WTC11 (cell line): ENCODE measurements at regions not wholly inside any gene's neighbourhood (a gene's known extent, or its start where the extent isn't known, plus 50 kb on each side); places are given as distances from the start of the nearest gene placed in this dataset.

Experiments used
- ATAC-seq: fragments of 200-7000 bp; cut with Tn5 transposase; 2 replicates; pipeline ENCODE4 v1.10.0; 2021; ENCODE audit warnings: mild to moderate bottlenecking, moderate library complexity
- CTCF ChIA-PET: fragments of 300-600 bp; sonication (Branson Sonifier 250); formaldehyde crosslinking; loops from one replicate; lab custom pipeline; 2021; ENCODE audit warnings: antibody characterized with exemption; lab: Charles Lee
- POLR2A ChIA-PET: fragments of 350-600 bp; sonication (Branson Sonifier 250); formaldehyde crosslinking; loops from one replicate; lab custom pipeline; 2021; ENCODE audit warnings: antibody characterized with exemption; lab: Charles Lee
- DNase-seq: peaks from one replicate; pipeline ENCODE4 v3.0.0; 2021; ENCODE audit warnings: low spot score
- H3K27ac Mint-ChIP-seq: 2 replicates; pipeline ENCODE4 v1.8.0; 2021; ENCODE audit warnings: mixed read lengths
- H3K27me3 Mint-ChIP-seq: 2 replicates; pipeline ENCODE4 v1.8.0; 2021; ENCODE audit warnings: low read depth, mild to moderate bottlenecking, moderate library complexity, mixed read lengths
- H3K36me3 Mint-ChIP-seq: 2 replicates; pipeline ENCODE4 v1.8.0; 2021; ENCODE audit warnings: mixed read lengths
- H3K4me1 Mint-ChIP-seq: 2 replicates; pipeline ENCODE4 v1.8.0; 2022; ENCODE audit warnings: mixed read lengths
- H3K4me3 Mint-ChIP-seq: 2 replicates; pipeline ENCODE4 v1.8.0; 2021; ENCODE audit warnings: mild to moderate bottlenecking, moderate library complexity, mixed read lengths
- H3K9me3 Mint-ChIP-seq: 2 replicates; pipeline ENCODE4 v1.8.0; 2021; ENCODE audit warnings: mixed read lengths
- ELF4 ChIP-seq: sonication (generic); formaldehyde crosslinking; IDR thresholded peaks from 2 replicates; pipeline ENCODE4 v1.8.1; 2022; ENCODE audit warnings: low read depth, mild to moderate bottlenecking, moderate library complexity, missing genetic modification reagents
- EMX1 ChIP-seq: fragments of 250-450 bp; sonication (Bioruptor Pico); IDR thresholded peaks from 2 replicates; pipeline ENCODE4 v1.8.0; 2021; ENCODE audit warnings: mild to moderate bottlenecking
- FOXP4 ChIP-seq: sonication (generic); formaldehyde crosslinking; IDR thresholded peaks from 2 replicates; pipeline ENCODE4 v1.8.0; 2022; ENCODE audit warnings: mild to moderate bottlenecking, missing genetic modification reagents
- GRHL2 ChIP-seq: fragments of 250-450 bp; sonication (Bioruptor Pico); IDR thresholded peaks from 2 replicates; pipeline ENCODE4 v1.8.0; 2022; ENCODE audit warnings: mild to moderate bottlenecking, moderate library complexity; ENCODE audit not compliant: insufficient replicate concordance, severe bottlenecking
- HMGA2 ChIP-seq: fragments of 250-450 bp; sonication (Bioruptor Pico); IDR thresholded peaks from 2 replicates; pipeline ENCODE4 v1.4.0; 2021; ENCODE audit warnings: mild to moderate bottlenecking, moderate library complexity
- HMGXB4 ChIP-seq: sonication (generic); formaldehyde crosslinking; IDR thresholded peaks from 2 replicates; pipeline ENCODE4 v1.8.1; 2023; ENCODE audit warnings: mild to moderate bottlenecking, moderate library complexity, missing genetic modification reagents
- JAZF1 ChIP-seq: fragments of 250-450 bp; sonication (Bioruptor Pico); IDR thresholded peaks from 2 replicates; pipeline ENCODE4 v1.9.0; 2021; ENCODE audit warnings: moderate library complexity, mild to moderate bottlenecking, inconsistent platforms
- MLX ChIP-seq: sonication (generic); formaldehyde crosslinking; IDR thresholded peaks from 2 replicates; pipeline ENCODE4 v1.8.1; 2023; ENCODE audit warnings: mild to moderate bottlenecking, missing genetic modification reagents, moderate library complexity
- NFYB ChIP-seq: sonication (generic); formaldehyde crosslinking; conservative IDR thresholded peaks from 2 replicates; pipeline ENCODE4 v1.8.0; 2022; ENCODE audit warnings: low read depth, missing genetic modification reagents
- PRRX2 ChIP-seq: fragments of 250-450 bp; sonication (Bioruptor Pico); IDR thresholded peaks from 2 replicates; pipeline ENCODE4 v1.8.0; 2021; ENCODE audit warnings: mild to moderate bottlenecking
- SMAD3 ChIP-seq: sonication (generic); formaldehyde crosslinking; IDR thresholded peaks from 2 replicates; pipeline ENCODE4 v1.8.0; 2022; ENCODE audit warnings: missing genetic modification reagents, mild to moderate bottlenecking, borderline replicate concordance
- SP1 ChIP-seq: sonication (generic); formaldehyde crosslinking; conservative IDR thresholded peaks from 2 replicates; pipeline ENCODE4 v1.8.1; 2022; ENCODE audit warnings: missing genetic modification reagents
- TCF7 ChIP-seq: sonication (generic); formaldehyde crosslinking; IDR thresholded peaks from 2 replicates; pipeline ENCODE4 v1.8.0; 2022; ENCODE audit warnings: mild to moderate bottlenecking, low read depth, missing genetic modification reagents, moderate library complexity
- ZMAT4 ChIP-seq: fragments of 250-450 bp; sonication (Bioruptor Pico); IDR thresholded peaks from 2 replicates; pipeline ENCODE4 v1.9.0; 2021; ENCODE audit warnings: mild to moderate bottlenecking
- ZNF232 ChIP-seq: sonication (generic); formaldehyde crosslinking; IDR thresholded peaks from 2 replicates; pipeline ENCODE4 v1.8.0; 2022; ENCODE audit warnings: mild to moderate bottlenecking, missing genetic modification reagents
- ZNF317 ChIP-seq: sonication (generic); formaldehyde crosslinking; IDR thresholded peaks from 2 replicates; pipeline ENCODE4 v1.8.1; 2023; ENCODE audit warnings: low read depth, mild to moderate bottlenecking, moderate library complexity, missing genetic modification reagents, borderline replicate concordance
- TF ChIP-seq, protein P1 (sequence below): fragments of 250-450 bp; sonication (Bioruptor Pico); IDR thresholded peaks from 2 replicates; pipeline ENCODE4 v2.1.2; 2022; ENCODE audit warnings: mild to moderate bottlenecking, moderate library complexity
- TF ChIP-seq, protein P2 (sequence below): sonication (generic); formaldehyde crosslinking; IDR thresholded peaks from 2 replicates; pipeline ENCODE4 v1.8.0; 2022; ENCODE audit warnings: missing genetic modification reagents

- TF ChIP-seq, protein P1, sequence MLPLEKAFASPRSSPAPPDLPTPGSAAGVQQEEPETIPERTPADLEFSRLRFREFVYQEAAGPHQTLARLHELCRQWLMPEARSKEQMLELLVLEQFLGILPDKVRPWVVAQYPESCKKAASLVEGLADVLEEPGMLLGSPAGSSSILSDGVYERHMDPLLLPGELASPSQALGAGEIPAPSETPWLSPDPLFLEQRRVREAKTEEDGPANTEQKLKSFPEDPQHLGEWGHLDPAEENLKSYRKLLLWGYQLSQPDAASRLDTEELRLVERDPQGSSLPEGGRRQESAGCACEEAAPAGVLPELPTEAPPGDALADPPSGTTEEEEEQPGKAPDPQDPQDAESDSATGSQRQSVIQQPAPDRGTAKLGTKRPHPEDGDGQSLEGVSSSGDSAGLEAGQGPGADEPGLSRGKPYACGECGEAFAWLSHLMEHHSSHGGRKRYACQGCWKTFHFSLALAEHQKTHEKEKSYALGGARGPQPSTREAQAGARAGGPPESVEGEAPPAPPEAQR: no peak
- TF ChIP-seq TCF7 (no peak), JAZF1 (no peak), NFYB (CRISPR knock-in tag) (no peak), EMX1 (CRISPR knock-in tag) (no peak), GRHL2 (CRISPR knock-in tag) (no peak), ZNF317 (no peak)
- Mint-ChIP-seq H3K27ac (no peak overlapping the region), H3K36me3 (no peaks in the 10 kb centered on the region), H3K27me3 (no peaks in the 10 kb centered on the region), H3K9me3 (peaks cover under 1% of the 10 kb centered on the region), H3K4me3 (no peak overlapping the region), H3K4me1 (peaks cover 5% of the 10 kb centered on the region)
- ChIA-PET CTCF (no interaction called here), POLR2A (no interaction called here)
- DNase-seq (no peak), ATAC-seq (no peak)
Measured at GRCh38 chr16:54706406-54706805, 224.3 kb upstream of the IRX5 start.

DNA sequence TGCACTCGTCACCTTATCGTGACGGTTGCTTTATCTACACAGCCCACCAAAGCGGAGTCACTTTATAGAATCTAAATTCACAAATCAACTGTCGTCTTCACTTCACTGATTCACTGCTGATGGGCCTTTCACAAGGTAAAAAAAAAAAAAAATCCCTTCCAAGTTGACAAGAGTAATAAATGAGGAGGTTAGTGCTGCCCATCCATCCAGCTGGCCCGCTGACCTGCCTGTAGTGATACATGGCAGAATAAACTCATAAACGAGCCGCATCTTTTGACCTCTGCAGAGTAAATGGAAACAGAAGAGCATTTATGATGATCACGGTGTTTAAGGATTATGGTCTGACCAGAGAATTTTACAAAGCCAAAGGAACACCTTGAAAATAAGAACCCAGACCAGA lies 227.3 kb upstream of the IRX5 start:
- POLR2A ChIA-PET: no interaction called here
- DNase-seq: no peak
- TF ChIP-seq ZMAT4 (CRISPR knock-in tag) (no peak), SP1 (CRISPR knock-in tag) (no peak), SMAD3 (CRISPR knock-in tag) (no peak), PRRX2 (no peak)

DNA sequence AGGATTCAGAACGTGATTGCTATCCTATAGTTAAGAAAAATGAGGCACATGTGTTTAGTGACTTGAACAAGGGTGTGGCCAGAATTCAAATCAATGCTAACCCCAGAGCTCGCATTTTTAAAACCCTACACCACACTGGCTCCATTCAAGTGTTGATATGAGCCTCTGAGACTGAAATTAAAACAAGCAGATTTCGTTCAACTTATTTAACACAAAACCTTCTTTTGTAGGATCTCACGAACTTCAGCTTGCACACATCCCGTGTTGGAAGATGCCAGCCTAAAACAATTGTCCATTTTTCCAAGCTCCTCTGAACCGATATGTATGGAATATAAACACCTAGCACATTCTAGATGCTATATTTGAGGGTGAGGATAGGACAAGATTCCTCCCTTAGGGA lies 231.0 kb upstream of the IRX5 start:
- no peak for ATAC-seq
- no peaks in the 10 kb centered on the region for H3K27me3 Mint-ChIP-seq
- H3K36me3 Mint-ChIP-seq: no peaks in the 10 kb centered on the region
- CTCF ChIA-PET: no interaction called here
- no peak overlapping the region for H3K27ac Mint-ChIP-seq
- TF ChIP-seq HMGXB4 (no peak), ZNF317 (no peak), JAZF1 (no peak), ELF4 (CRISPR knock-in tag) (no peak), HMGA2 (CRISPR knock-in tag) (no peak), FOXP4 (no peak), ZNF232 (CRISPR knock-in tag) (no peak), MLX (CRISPR knock-in tag) (no peak)
- TF ChIP-seq, protein P1: no peak
- TF ChIP-seq, protein P2, sequence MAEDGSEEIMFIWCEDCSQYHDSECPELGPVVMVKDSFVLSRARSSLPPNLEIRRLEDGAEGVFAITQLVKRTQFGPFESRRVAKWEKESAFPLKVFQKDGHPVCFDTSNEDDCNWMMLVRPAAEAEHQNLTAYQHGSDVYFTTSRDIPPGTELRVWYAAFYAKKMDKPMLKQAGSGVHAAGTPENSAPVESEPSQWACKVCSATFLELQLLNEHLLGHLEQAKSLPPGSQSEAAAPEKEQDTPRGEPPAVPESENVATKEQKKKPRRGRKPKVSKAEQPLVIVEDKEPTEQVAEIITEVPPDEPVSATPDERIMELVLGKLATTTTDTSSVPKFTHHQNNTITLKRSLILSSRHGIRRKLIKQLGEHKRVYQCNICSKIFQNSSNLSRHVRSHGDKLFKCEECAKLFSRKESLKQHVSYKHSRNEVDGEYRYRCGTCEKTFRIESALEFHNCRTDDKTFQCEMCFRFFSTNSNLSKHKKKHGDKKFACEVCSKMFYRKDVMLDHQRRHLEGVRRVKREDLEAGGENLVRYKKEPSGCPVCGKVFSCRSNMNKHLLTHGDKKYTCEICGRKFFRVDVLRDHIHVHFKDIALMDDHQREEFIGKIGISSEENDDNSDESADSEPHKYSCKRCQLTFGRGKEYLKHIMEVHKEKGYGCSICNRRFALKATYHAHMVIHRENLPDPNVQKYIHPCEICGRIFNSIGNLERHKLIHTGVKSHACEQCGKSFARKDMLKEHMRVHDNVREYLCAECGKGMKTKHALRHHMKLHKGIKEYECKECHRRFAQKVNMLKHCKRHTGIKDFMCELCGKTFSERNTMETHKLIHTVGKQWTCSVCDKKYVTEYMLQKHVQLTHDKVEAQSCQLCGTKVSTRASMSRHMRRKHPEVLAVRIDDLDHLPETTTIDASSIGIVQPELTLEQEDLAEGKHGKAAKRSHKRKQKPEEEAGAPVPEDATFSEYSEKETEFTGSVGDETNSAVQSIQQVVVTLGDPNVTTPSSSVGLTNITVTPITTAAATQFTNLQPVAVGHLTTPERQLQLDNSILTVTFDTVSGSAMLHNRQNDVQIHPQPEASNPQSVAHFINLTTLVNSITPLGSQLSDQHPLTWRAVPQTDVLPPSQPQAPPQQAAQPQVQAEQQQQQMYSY (CRISPR knock-in tag): no peak
- H3K4me3 Mint-ChIP-seq: no peak overlapping the region
- peaks cover 5% of the 10 kb centered on the region for H3K4me1 Mint-ChIP-seq
- no peak for DNase-seq
- POLR2A ChIA-PET: no interaction called here
- peaks cover 4% of the 10 kb centered on the region for H3K9me3 Mint-ChIP-seq

More for the DNA sequence above, 227.3 kb upstream of the IRX5 start:
- no peaks in the 10 kb centered on the region for H3K27me3 Mint-ChIP-seq
- no peak overlapping the region for H3K4me3 Mint-ChIP-seq
- no peak for ATAC-seq
- no peaks in the 10 kb centered on the region for H3K36me3 Mint-ChIP-seq
- peaks cover 5% of the 10 kb centered on the region for H3K4me1 Mint-ChIP-seq
- peaks cover 4% of the 10 kb centered on the region for H3K9me3 Mint-ChIP-seq
- no peak overlapping the region for H3K27ac Mint-ChIP-seq
- CTCF ChIA-PET: no interaction called here
